ENCODE measurements at regions not wholly inside any gene's neighbourhood (a gene's known extent, or its start where the extent isn't known, plus 50 kb on each side); places are given as distances from the start of the nearest gene placed in this dataset.

GRCh38 chr1:216833509-216833908, 110.3 kb upstream of the ESRRG start:
- dilution Hi-C loops (cut with HindIII; ENCODE audit: low sequenced_read_pairs, unreplicated experiment) (no loop called here), in situ Hi-C loops (cut with MboI; ENCODE audit: low sequenced_read_pairs) (no loop called here), intact Hi-C loops (cut with micrococcal nuclease) (no loop called here)
- Histone ChIP-seq H3K23ac (ENCODE audit: low read depth, low read length) (no peak overlapping the region), H3K4me2 (ENCODE audit: low read depth, low read length) (no peak overlapping the region), H2BK120ac (ENCODE audit: low read depth, low read length) (no peak overlapping the region), H3K4me3 (ENCODE audit: insufficient read depth, low read depth, low read length) (no peak overlapping the region), H2BK20ac (ENCODE audit: low read depth, low read length) (no peak overlapping the region), H3K56ac (ENCODE audit: extremely low read depth, insufficient read depth, low read length) (no peak overlapping the region), H2AK5ac (ENCODE audit: low read depth, low read length) (no peak overlapping the region), H3K27ac (ENCODE audit: insufficient read depth, low read length) (no peak overlapping the region), H4K91ac (ENCODE audit: insufficient read depth, low read depth, low read length) (no peak overlapping the region), H4K20me1 (ENCODE audit: insufficient read depth, low read length) (no peaks in the 10 kb centered on the region), H2BK5ac (ENCODE audit: low read depth, low read length, poor library complexity, severe bottlenecking) (no peak overlapping the region), H3K9ac (ENCODE audit: low read depth, low read length) (no peak overlapping the region), H3K36me3 (ENCODE audit: control insufficient read depth, insufficient read depth, low read length) (no peaks in the 10 kb centered on the region), H3K9me1 (ENCODE audit: insufficient read depth, low read length) (no peaks in the 10 kb centered on the region), H4K5ac (ENCODE audit: low read depth, low read length) (no peak overlapping the region), H3K18ac (ENCODE audit: low read depth, low read length) (no peak overlapping the region), H4K8ac (ENCODE audit: low read depth in 2 of 2, low read length in 2 of 2) (no peak overlapping the region), H3K4ac (ENCODE audit: low read depth, low read length) (no peak overlapping the region), H2AK9ac (replicated peaks; ENCODE audit: low read depth, low read length, poor library complexity) (no peak overlapping the region), H2BK15ac (ENCODE audit: low read depth, low read length) (no peak overlapping the region), H3K9me3 (ENCODE audit: control insufficient read depth, insufficient read depth, low read length) (no peaks in the 10 kb centered on the region), H2AFZ (replicated peaks; ENCODE audit: low read length, poor library complexity) (no peak overlapping the region), H3K27me3 (ENCODE audit: control insufficient read depth, insufficient read depth, low read length) (no peaks in the 10 kb centered on the region), H3K79me1 (ENCODE audit: low read depth in 1 of 2, low read length in 2 of 2) (no peaks in the 10 kb centered on the region), H3K4me1 (ENCODE audit: control insufficient read depth, insufficient read depth, low read length) (no peaks in the 10 kb centered on the region), H3K14ac (replicated peaks; ENCODE audit: low read depth, low read length) (no peak overlapping the region)
- DNase-seq = no peak
- 94% methylated on average over 2 of the region's 4 CpGs; no CpG with 5 or more reads in 1 of the 2 experiments for WGBS, 2 experiments (ENCODE audit: extremely low coverage in 2 of 2, insufficient read length in 1 of 2)
- BruUV-seq (replicated peaks) = no TSS peak
- ChIA-PET POLR2A (ENCODE audit: unreplicated experiment) (no interaction called here), CTCF (no interaction called here)
- no peak for ATAC-seq (ENCODE audit: low read depth)
- no peak for TF ChIP-seq BHLHE40 (IDR thresholded peaks at IDR 0.05; ENCODE audit: low read depth, low read length)
- TF ChIP-seq, protein P1, sequence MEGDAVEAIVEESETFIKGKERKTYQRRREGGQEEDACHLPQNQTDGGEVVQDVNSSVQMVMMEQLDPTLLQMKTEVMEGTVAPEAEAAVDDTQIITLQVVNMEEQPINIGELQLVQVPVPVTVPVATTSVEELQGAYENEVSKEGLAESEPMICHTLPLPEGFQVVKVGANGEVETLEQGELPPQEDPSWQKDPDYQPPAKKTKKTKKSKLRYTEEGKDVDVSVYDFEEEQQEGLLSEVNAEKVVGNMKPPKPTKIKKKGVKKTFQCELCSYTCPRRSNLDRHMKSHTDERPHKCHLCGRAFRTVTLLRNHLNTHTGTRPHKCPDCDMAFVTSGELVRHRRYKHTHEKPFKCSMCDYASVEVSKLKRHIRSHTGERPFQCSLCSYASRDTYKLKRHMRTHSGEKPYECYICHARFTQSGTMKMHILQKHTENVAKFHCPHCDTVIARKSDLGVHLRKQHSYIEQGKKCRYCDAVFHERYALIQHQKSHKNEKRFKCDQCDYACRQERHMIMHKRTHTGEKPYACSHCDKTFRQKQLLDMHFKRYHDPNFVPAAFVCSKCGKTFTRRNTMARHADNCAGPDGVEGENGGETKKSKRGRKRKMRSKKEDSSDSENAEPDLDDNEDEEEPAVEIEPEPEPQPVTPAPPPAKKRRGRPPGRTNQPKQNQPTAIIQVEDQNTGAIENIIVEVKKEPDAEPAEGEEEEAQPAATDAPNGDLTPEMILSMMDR (conservative IDR thresholded peaks at IDR 0.05; ENCODE audit: low read depth, low read length) = no peak
- no peak for TF ChIP-seq POLR2A (IDR thresholded peaks at IDR 0.05; ENCODE audit: low read depth, low read length)
- no peak for TF ChIP-seq NFE2L2 (IDR thresholded peaks at IDR 0.05; ENCODE audit: low read depth, low read length)
- no peak for TF ChIP-seq MAZ (IDR thresholded peaks at IDR 0.05; ENCODE audit: borderline replicate concordance, low read depth, low read length)
- TF ChIP-seq MXI1 (IDR thresholded peaks at IDR 0.05; ENCODE audit: borderline replicate concordance, low read depth, low read length) = no peak
- TF ChIP-seq MAFK (IDR thresholded peaks at IDR 0.05; ENCODE audit: low read depth, low read length) = no peak
- TF ChIP-seq CHD1 (IDR thresholded peaks at IDR 0.05; ENCODE audit: low read depth, low read length) = no peak
- TF ChIP-seq SMC3 (IDR thresholded peaks at IDR 0.05; ENCODE audit: low read depth, low read length) = no peak
- TF ChIP-seq, protein P2, sequence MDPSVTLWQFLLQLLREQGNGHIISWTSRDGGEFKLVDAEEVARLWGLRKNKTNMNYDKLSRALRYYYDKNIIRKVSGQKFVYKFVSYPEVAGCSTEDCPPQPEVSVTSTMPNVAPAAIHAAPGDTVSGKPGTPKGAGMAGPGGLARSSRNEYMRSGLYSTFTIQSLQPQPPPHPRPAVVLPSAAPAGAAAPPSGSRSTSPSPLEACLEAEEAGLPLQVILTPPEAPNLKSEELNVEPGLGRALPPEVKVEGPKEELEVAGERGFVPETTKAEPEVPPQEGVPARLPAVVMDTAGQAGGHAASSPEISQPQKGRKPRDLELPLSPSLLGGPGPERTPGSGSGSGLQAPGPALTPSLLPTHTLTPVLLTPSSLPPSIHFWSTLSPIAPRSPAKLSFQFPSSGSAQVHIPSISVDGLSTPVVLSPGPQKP (IDR thresholded peaks at IDR 0.05; ENCODE audit: borderline replicate concordance, low read depth, low read length) = no peak
- TF ChIP-seq USF2 (IDR thresholded peaks at IDR 0.05; ENCODE audit: low read depth, low read length) = no peak
- TF ChIP-seq CEBPB (IDR thresholded peaks at IDR 0.05; ENCODE audit: low read depth, low read length) = no peak
- no peak for TF ChIP-seq RAD21 (IDR thresholded peaks at IDR 0.05; ENCODE audit: low read length)
- no peak for TF ChIP-seq RFX5 (IDR thresholded peaks at IDR 0.05; ENCODE audit: low read depth, low read length)
- TF ChIP-seq RCOR1 (IDR thresholded peaks at IDR 0.05; ENCODE audit: insufficient replicate concordance, low read length) = no peak
- no peak for TF ChIP-seq FOS (IDR thresholded peaks at IDR 0.05; ENCODE audit: low read depth, low read length)

Data from IMR-90 (cell line).